Neuron (in vitro differentiated cells): ENCODE measurements at regions not wholly inside any gene's neighbourhood (a gene's known extent, or its start where the extent isn't known, plus 50 kb on each side); places are given as distances from the start of the nearest gene placed in this dataset.

Source experiments
- H2AFZ ChIP-seq: one replicate; pipeline ENCODE4 v1.6.1; 2013; ENCODE audit warnings: low read depth, mild to moderate bottlenecking, inconsistent platforms, low read length, moderate library complexity
- H3K27me3 ChIP-seq: one replicate; pipeline ENCODE4 v1.6.1; 2013; ENCODE audit warnings: low read length; ENCODE audit not compliant: insufficient read depth
- H3K36me3 ChIP-seq: one replicate; pipeline ENCODE4 v1.6.1; 2013; ENCODE audit warnings: low read length; ENCODE audit not compliant: insufficient read depth
- H3K4me1 ChIP-seq: one replicate; pipeline ENCODE4 v1.6.1; 2013; ENCODE audit warnings: low read length; ENCODE audit not compliant: insufficient read depth
- H3K4me3 ChIP-seq: 2 replicates; pipeline ENCODE4 v1.5.1; 2013; ENCODE audit warnings: mild to moderate bottlenecking, low read length, moderate library complexity
- H3K9me3 ChIP-seq: one replicate; pipeline ENCODE4 v1.6.1; 2013; ENCODE audit warnings: low read length

- Histone ChIP-seq H2AFZ (no peak overlapping the region), H3K9me3 (peaks cover 9% of the 10 kb centered on the region), H3K36me3 (no peaks in the 10 kb centered on the region), H3K27me3 (no peaks in the 10 kb centered on the region), H3K4me1 (peaks cover 2% of the 10 kb centered on the region), H3K4me3 (no peak overlapping the region)
Measured at GRCh38 chr5:2222246-2222992, 339.7 kb upstream of the IRX4 start.

- Histone ChIP-seq H3K9me3 (peaks cover 9% of the 10 kb centered on the region), H3K4me3 (no peak overlapping the region), H3K27me3 (no peaks in the 10 kb centered on the region), H2AFZ (no peak overlapping the region), H3K4me1 (no peaks in the 10 kb centered on the region), H3K36me3 (no peaks in the 10 kb centered on the region)
Measured at GRCh38 chr5:2221450-2221849, 338.7 kb upstream of the IRX4 start.

- Histone ChIP-seq H3K27me3 (no peaks in the 10 kb centered on the region), H3K36me3 (no peaks in the 10 kb centered on the region), H3K4me1 (no peaks in the 10 kb centered on the region), H2AFZ (no peak overlapping the region), H3K9me3 (peaks cover 9% of the 10 kb centered on the region), H3K4me3 (no peak overlapping the region)
Measured at GRCh38 chr5:2220741-2221140, 338.0 kb upstream of the IRX4 start.

GRCh38 chr5:2219149-2219776, 336.5 kb upstream of the IRX4 start:
- Histone ChIP-seq H3K4me3 (no peak overlapping the region), H3K9me3 (peaks cover 9% of the 10 kb centered on the region), H2AFZ (no peak overlapping the region), H3K27me3 (no peaks in the 10 kb centered on the region), H3K36me3 (no peaks in the 10 kb centered on the region), H3K4me1 (peaks cover 7% of the 10 kb centered on the region)

GRCh38 chr5:2217219-2217618, 334.5 kb upstream of the IRX4 start:
- Histone ChIP-seq H3K27me3 (no peaks in the 10 kb centered on the region), H3K4me3 (no peak overlapping the region), H3K36me3 (no peaks in the 10 kb centered on the region), H3K4me1 (peaks cover 7% of the 10 kb centered on the region), H3K9me3 (peaks cover 9% of the 10 kb centered on the region), H2AFZ (no peak overlapping the region)

- H2AFZ ChIP-seq = no peak overlapping the region
- no peaks in the 10 kb centered on the region for H3K9me3 ChIP-seq
- H3K4me1 ChIP-seq = peaks cover 7% of the 10 kb centered on the region
- no peak overlapping the region for H3K4me3 ChIP-seq
- no peaks in the 10 kb centered on the region for H3K27me3 ChIP-seq
- no peaks in the 10 kb centered on the region for H3K36me3 ChIP-seq
Measured at GRCh38 chr5:2214910-2215590, 332.3 kb upstream of the IRX4 start.

GRCh38 chr5:2213121-2213730, 330.5 kb upstream of the IRX4 start:
- H3K4me1 ChIP-seq = peaks cover 10% of the 10 kb centered on the region
- H3K9me3 ChIP-seq = no peaks in the 10 kb centered on the region
- H2AFZ ChIP-seq = no peak overlapping the region
- H3K4me3 ChIP-seq = no peak overlapping the region
- H3K27me3 ChIP-seq = no peaks in the 10 kb centered on the region
- H3K36me3 ChIP-seq = no peaks in the 10 kb centered on the region

- no peak overlapping the region for H2AFZ ChIP-seq
- no peaks in the 10 kb centered on the region for H3K27me3 ChIP-seq
- H3K4me3 ChIP-seq = no peak overlapping the region
- peaks cover 17% of the 10 kb centered on the region for H3K4me1 ChIP-seq
- H3K36me3 ChIP-seq = no peaks in the 10 kb centered on the region
- H3K9me3 ChIP-seq = no peaks in the 10 kb centered on the region
Measured at GRCh38 chr5:2212481-2212880, 329.8 kb upstream of the IRX4 start.

GRCh38 chr5:2208239-2208544, 325.5 kb upstream of the IRX4 start:
- Histone ChIP-seq H3K4me3 (no peak overlapping the region), H3K27me3 (no peaks in the 10 kb centered on the region)

GRCh38 chr5:2207416-2208238, 324.9 kb upstream of the IRX4 start:
- H2AFZ ChIP-seq = no peak overlapping the region
- H3K9me3 ChIP-seq = no peaks in the 10 kb centered on the region
- no peaks in the 10 kb centered on the region for H3K27me3 ChIP-seq
- no peaks in the 10 kb centered on the region for H3K36me3 ChIP-seq
- no peak overlapping the region for H3K4me3 ChIP-seq
- peaks cover 41% of the 10 kb centered on the region for H3K4me1 ChIP-seq

More at GRCh38 chr5:2208239-2208544, 325.5 kb upstream of the IRX4 start:
- Histone ChIP-seq H2AFZ (no peak overlapping the region), H3K9me3 (no peaks in the 10 kb centered on the region), H3K36me3 (no peaks in the 10 kb centered on the region), H3K4me1 (peaks cover 41% of the 10 kb centered on the region)

GRCh38 chr5:2207109-2207399, 324.3 kb upstream of the IRX4 start:
- Histone ChIP-seq H3K4me1 (peaks cover 41% of the 10 kb centered on the region), H3K9me3 (no peaks in the 10 kb centered on the region), H3K4me3 (no peak overlapping the region), H2AFZ (no peak overlapping the region), H3K36me3 (no peaks in the 10 kb centered on the region), H3K27me3 (no peaks in the 10 kb centered on the region)

- Histone ChIP-seq H3K27me3 (no peaks in the 10 kb centered on the region), H3K9me3 (no peaks in the 10 kb centered on the region), H3K4me3 (no peak overlapping the region), H2AFZ (no peak overlapping the region), H3K36me3 (no peaks in the 10 kb centered on the region), H3K4me1 (peaks cover 41% of the 10 kb centered on the region)
Measured at GRCh38 chr5:2206293-2207108, 323.8 kb upstream of the IRX4 start.
